ENCODE measurements at regions not wholly inside any gene's neighbourhood (a gene's known extent, or its start where the extent isn't known, plus 50 kb on each side); places are given as distances from the start of the nearest gene placed in this dataset.

- DNase-seq (ENCODE audit: low read depth in 2 of 2) = no peak
Observed at GRCh38 chr2:172153156-172153555, 50.5 kb upstream of the DLX2 start.

- DNase-seq (ENCODE audit: low read depth in 2 of 2) = no peak
Observed at GRCh38 chr2:172153757-172154156, 51.1 kb upstream of the DLX2 start.

GRCh38 chr2:172155752-172156151, 53.1 kb upstream of the DLX2 start:
- DNase-seq (ENCODE audit: low read depth in 2 of 2) = no peak

DNA sequence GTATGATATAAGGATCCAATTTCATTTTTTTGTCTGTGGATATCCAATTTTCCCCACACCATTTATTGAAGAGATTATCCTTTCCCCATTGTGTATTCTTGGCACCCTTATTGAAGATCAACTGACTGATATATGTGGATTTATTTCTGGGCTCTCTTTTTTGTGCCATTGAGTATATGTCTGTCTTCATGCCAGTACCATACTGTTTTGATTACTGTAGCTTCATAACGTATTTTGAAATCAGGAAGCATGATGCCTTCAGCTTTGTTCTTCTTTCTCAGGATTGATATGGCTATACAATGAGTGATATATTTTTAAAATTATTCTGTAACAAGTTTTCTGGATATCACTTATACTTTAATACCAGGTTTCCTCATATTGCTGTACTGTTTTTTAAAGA, 58.1 kb upstream of the DLX2 start:
- DNase-seq (ENCODE audit: low read depth in 2 of 2) = no peak

DNA sequence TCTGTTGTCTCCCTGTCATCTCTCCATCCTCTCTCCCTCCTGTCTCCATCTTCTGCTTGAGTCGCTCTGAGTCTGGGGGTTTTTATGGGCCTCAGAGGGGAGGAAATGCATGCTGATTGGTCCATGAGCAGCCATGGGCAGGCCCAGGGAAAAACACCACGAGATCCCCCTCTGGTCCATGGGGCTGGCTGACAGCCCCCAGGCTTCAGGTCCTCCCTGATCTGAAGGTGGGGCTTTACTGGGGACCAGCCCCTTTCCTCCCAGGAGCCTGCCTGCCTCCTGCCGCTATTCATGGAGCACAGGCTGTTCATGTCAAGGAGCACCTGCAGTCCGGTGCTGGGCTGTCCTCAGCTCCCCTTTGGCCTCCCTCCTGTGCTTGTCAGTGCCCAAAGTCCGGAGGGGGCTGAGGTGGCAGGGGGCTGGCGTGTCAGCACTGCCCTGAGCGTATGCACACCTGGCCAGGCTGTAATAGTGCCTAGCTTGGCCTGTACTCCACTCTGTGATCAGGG, 59.6 kb upstream of the DLX2 start:
- DNase-seq (ENCODE audit: low read depth in 2 of 2) = no peak

DNA sequence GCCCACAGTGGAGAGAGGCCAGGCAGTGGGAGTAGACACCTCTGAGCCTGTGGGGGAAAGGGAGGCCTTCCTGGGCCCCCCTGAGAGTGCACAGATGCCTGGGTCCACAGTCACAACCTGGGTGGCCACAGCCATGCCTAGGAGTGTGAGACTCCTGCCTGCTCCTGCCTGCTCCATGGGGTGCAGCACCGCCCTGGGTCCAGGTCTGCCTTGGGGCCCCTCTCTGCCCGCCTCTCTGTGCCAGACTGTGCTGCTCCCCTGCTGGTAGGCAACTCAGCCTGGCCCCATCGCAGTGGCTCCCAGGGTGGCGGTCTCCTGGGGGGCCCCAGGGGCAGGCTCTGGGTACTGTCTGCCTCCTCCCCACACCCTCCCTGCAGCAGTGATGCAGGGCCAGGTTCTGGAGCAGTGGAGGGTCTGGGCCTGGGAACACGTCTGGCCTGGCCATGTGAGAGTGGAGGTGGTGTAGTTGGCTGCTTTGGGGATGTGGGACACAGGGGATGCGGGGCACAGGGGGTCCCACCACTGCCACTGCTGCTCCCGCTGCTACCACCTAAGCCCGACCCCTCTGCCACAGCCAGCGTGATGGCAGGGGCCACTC, 60.1 kb upstream of the DLX2 start:
- DNase-seq (ENCODE audit: low read depth in 2 of 2) = no peak

- no peak for DNase-seq (ENCODE audit: low read depth in 2 of 2)
Observed at GRCh38 chr2:172168917-172169346, 66.2 kb upstream of the DLX2 start.

DNA sequence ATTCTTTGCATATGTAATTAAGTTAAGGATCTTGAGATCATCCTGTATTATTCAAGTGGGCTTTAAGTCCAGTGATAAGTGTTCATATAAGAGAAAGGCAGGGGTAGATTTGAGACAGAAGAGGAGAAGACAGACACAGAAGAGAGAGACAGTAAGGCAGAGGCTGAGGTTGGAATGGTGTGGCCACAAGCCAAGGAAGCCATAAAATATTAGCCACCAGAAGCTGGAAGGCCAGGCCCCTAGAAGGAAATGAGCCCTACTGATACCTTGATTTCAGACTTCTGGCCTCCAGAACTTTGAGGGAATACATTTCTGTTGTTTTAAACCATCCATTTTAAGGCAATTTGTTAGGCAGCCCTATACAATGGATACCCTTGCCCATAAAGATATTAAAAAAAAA, 66.9 kb upstream of the DLX2 start:
- no peak for DNase-seq (ENCODE audit: low read depth in 2 of 2)

DNA sequence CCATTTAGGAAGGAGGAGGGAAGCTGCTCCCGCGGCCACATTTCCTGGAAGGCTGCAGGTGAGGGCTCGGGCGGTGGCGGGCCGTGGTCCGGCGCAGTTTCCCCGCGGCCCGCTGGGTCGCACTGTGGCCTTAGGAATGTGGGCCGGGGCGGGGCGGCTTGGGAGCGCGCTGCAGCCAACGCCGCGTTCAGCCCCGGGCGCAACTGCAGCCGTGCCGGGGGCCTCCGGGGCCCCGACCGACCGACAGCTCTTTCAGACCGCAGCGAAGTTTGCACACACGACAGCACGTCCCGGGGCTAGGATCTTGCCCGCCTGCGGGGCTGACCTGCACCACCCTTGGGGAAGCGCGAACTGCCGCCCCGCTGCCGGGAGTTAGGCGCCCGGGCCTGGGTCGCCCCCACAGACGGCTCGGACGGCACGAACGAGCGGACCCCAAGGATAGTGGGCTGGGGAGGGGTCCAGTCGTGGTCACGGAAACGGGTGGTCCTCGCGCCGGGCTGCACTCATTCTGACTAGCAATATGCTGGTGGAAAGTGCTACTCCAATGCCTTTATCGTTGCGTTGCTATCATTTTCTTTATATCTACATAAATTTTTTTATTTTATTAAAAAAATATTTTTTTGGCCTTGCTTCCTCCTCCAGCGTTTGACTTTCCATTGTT, 69.9 kb upstream of the DLX2 start:
- DNase-seq (ENCODE audit: low read depth in 2 of 2) = peak; percentile 35 to 37

- no peak for DNase-seq (ENCODE audit: low read depth in 2 of 2)
Observed at GRCh38 chr2:172173174-172173706, 70.5 kb upstream of the DLX2 start.

DNA sequence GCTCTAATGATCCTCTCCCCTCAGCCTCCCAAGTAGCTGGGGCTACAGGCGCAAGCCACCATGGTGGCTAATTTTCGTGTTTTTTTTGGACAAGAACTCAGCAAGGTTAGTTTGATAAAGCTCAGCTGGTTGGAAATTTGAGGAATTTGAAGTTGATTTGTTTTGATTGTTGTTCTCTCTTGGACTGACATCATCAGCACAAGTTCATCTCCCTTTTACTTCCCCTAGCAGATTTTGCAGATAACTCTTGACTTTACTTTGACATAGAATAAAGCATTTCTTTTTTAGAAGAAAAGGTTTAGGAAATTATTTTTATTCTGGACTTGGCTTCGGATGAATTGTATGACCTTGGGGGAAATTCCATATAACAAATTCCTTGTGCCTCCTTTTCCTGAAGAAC, 74.9 kb upstream of the DLX2 start:
- no peak for DNase-seq (ENCODE audit: low read depth in 2 of 2)

GRCh38 chr2:172177996-172178395, 75.3 kb upstream of the DLX2 start:
- no peak for DNase-seq (ENCODE audit: low read depth in 2 of 2)

DNA sequence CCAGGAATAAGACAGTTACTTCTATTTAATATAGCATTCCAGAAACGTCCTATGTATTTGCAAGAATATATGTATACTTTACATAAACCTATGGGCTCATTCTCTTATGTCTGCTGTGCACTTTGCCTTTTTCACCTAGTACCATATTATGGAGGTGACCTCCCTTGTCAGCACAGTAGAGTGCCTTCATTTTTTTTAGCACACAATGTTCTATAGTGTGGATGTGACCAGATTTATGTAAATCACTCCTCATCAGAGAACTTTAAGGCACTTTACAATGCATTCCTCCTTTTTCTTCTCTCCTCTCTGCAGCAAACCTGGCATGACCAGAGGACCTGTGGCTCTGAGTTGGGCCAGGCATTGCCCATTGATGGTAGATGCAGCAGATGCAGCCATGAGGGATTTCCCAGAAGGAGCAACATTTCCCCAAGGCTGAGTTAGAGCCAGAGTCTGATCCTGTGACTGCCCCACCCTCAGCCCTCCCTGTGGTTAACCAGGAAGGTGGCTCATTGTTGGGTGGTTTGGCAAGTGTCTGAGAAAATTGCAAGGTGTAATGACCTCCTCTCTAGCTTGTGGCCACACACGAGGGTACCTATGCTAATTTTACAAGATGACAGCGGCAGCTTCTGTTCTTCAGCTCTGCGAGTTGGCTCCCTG, 76.5 kb upstream of the DLX2 start:
- DNase-seq (ENCODE audit: low read depth in 2 of 2) = no peak

DNA sequence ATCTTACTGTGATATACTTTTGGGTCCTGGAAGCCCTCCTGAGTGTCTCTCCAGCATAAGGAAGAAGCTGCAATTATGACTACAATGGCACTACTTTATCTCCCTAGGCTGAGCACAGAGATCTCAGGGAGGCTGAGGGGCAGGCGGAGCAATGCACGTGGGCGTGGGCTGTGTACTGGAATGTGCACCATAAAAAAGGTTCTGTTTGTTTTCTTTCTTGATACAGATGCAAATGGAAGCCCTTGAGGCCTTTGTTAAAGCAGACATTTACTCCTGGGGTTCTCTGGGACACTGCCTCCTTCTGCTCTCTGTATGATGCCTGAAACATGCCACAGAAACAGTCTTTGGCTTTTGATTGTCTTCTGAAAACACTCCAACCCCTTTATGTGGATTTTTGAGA, 79.1 kb upstream of the DLX2 start:
- DNase-seq (ENCODE audit: low read depth in 2 of 2) = no peak

DNA sequence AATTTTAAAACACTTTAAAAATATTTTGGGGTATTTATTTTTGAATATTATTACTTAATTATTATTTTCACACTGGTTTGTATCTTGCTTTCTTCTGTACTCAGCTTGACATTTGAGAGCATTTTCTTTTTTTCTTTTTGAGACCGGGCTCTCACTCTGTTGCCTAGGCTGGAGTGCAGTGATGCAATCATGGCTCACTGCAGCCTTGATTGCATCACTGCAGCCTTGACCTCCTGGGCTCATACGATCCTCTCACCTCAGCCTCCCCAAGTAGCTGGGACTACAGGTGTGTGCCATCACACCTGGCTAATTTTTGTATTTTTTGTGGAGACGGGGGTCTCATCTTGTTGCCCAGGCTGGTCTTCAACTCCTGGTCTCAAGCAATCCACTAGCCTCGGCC, 79.9 kb upstream of the DLX2 start:
- no peak for DNase-seq (ENCODE audit: low read depth in 2 of 2)

GRCh38 chr2:172193331-172194089, 90.8 kb upstream of the DLX2 start:
- no peak for DNase-seq (ENCODE audit: low read depth in 2 of 2)

- no peak for DNase-seq (ENCODE audit: low read depth in 2 of 2)
Observed at GRCh38 chr2:172195836-172196376, 93.2 kb upstream of the DLX2 start.

- peak; percentile 16 to 31 for DNase-seq (ENCODE audit: low read depth in 2 of 2)
Observed at GRCh38 chr2:172196768-172197431, 94.2 kb upstream of the DLX2 start.

GRCh38 chr2:172198361-172198760, 95.7 kb upstream of the DLX2 start:
- DNase-seq (ENCODE audit: low read depth in 2 of 2) = no peak

GRCh38 chr2:172198908-172199307, 96.2 kb upstream of the DLX2 start:
- DNase-seq (ENCODE audit: low read depth in 2 of 2) = no peak

DNA sequence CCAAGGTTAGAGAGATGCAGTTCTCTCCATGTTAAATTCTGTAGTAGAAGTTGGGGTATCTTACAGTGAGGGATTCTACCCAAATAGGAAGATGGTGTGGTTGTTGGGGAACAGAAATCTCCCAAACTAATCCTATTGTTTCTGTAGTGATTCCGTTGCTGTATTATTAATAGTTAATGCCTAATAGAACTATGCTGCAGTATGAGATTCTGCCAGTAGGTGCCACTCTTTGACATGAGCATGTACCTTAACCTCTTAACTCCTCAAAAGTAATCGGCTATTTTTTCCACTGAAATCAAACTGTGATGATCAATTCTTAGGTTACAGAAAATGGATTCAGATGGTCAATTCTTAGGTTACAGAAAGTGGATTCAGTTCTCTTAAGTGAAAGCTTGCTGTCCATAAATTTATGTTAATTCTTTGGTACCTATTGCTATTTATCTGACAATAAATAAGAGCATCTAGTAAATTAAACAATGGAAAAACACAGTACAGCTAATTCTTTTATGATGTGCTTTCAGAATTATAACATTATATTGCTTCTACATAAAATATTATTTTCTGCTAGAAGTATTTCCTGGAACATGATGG, 97.9 kb upstream of the DLX2 start:
- peak in 1 of 2 donors; percentile 31 for DNase-seq (ENCODE audit: low read depth in 2 of 2)

Measured in activated CD4-positive, alpha-beta T cell treated with anti-CD3 and anti-CD28 coated beads for 24 hours (primary cell).